Smooth muscle cell of the brain vasculature (primary cell): ENCODE measurements at regions not wholly inside any gene's neighbourhood (a gene's known extent, or its start where the extent isn't known, plus 50 kb on each side); places are given as distances from the start of the nearest gene placed in this dataset.

Source experiments
- DNase-seq: peaks from one replicate; pipeline ENCODE4 v3.0.0-alpha.2; 2012; ENCODE audit warnings: low read depth, low spot score

DNA sequence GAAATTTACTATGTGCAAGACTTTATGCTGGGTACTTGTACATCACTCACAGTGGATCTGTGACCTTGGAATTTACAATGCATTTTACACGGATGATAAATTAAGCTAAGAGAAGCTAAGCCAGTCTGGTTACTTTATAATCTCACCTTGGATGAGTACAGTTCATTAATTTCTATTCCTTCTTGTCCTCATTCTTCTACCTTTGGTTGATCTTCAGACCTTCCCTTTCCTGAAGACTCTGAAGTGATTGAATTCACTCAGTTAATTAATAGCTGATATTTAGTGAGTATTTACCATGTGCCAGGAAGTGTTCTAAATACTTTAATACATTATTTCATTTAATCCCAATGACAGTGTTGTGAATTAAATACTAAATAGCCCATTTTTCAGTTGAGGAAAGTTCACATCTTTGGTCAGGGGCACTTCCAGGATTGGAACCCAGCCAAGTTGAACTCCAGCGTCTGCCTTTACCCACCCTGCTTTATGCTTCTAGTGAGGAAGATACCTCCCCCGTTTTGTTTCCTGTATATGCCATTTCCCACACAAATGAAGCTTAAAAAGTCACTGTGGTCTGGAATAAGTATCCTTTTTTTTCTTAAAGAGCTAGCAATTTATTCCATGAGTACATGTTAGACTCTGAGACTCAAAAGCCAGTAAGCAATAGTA, 146.6 kb downstream of the TLR5 start:
- DNase-seq, result no peak

DNA sequence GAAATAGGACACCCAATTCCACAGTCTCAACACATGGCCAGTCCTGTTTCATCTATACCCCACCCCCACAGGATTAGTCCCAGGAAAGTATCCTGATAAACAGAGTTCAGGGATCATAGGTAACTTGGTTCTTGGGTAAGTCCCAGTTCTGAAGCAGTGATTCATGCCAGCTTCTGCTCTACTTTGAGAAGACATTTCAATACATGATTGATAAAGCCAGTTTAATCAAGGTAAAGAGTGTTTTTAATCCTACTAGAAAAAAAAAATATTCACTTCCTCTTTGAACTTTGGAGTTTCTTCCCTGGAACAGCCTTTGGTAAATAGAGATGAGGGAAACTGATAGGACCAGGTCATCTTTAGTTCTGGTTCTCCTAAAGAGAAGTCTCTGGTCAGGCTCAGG, 142.4 kb downstream of the TLR5 start:
- DNase-seq, result no peak

DNA sequence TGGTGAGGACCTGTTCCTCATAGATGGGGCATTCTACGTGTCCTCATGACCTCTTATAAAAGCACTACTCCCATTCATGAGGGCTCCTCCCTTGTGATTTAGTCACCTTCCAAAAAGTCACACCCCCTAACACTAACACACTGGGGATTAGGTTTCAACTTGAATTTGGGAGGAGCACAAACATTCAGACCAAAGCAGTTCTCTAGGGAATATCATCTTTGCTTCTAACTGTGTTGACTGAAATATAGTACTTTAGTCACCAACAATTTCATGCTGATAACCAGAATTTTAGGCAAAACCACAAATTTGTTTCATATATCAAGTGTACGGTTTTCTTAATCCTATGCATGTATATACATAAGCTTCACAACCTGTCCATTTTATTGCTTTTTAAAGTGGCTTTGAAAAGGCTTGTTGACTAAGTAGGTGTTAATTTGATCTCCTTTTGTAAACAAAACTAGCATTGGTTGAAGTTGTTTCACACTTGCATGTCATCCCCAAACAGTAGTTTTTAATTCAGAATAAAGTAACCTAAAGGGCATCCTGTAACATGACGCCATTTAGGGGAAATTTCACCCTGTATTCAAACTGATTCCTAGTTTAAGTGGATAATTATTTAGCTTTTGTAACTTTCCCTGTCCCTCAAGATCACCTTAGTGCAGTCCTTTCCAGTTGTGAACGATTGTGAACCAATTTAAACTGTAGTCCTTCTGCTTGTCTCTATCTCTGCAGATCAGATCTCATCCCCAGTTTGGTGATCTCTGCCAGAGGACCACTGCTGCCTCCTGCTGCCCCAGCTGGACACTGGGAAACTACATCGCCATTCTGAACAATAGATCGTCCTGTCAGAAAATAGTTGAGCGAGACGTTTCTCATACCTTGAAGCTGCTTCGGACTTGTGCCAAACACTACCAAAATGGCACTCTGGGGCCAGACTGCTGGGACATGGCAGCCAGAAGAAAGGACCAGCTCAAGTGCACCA, 141.1 kb downstream of the TLR5 start:
- no peak for DNase-seq

DNA sequence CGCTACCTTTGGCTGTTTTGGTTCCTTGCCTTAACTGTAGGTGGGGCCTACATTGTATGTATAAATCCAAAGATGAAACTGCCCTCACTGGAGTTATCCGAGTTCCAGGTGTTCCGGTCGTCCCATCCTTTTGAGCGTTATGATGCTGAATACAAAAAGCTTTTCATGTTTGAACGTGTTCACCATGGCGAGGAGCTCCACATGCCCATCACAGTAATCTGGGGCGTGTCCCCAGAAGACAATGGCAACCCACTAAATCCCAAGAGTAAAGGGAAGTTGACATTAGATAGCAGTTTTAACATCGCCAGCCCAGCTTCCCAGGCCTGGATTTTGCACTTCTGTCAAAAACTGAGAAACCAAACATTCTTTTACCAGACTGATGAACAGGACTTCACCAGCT, 139.5 kb downstream of the TLR5 start:
- DNase-seq, result no peak

DNA sequence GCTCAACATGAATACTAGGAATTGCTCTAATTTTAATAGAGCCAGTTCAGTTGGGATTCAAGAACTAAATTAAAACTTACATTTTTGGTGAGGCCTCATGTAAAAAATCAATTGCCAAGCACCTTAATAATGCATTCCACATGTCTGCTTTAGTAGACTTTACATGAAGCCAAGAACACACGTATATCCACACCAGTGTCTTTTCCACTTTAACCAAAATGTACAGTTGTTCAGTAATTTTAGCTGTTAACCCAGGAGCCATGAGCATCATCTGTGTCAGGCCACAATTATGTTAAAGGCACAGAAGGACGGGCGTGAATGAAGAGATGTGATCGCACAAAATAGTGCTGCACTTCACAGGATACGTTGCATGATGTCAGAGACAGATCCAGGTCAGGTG, 136.7 kb downstream of the TLR5 start:
- no peak for DNase-seq

DNA sequence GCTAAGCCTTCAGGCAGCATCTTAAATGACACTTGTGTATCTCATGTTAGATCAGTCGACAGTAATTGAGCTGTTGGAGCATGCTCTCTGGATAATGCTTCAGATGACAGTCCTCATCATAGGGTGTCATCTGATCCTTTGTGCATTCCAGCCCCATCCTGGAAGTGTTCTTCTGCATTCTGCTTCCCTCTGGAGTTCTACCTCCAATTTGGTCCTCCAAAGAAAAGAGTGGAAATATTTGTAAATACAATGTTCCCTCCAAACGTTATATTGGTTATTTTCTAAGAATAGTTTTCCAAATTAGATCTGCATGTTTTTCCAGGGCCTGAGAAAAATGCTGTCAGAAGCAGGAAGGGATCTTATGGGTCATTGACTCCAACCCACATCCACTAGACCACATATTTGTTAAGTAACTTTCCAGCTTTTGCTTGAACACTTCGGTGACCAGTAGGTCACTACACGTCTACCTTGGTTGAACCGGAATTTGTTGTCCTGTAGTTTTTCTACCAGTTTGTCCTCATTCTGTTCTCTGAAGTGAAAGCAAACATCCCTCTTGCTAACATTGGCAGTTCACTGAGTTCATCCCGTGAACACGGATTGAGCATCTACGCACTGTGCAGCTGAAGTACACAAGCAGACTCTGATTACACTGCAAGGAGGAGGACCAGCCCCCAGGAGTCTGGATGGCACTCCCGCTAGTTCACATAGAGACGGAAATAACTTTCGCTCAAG, 136.0 kb downstream of the TLR5 start:
- DNase-seq, result no peak

DNA sequence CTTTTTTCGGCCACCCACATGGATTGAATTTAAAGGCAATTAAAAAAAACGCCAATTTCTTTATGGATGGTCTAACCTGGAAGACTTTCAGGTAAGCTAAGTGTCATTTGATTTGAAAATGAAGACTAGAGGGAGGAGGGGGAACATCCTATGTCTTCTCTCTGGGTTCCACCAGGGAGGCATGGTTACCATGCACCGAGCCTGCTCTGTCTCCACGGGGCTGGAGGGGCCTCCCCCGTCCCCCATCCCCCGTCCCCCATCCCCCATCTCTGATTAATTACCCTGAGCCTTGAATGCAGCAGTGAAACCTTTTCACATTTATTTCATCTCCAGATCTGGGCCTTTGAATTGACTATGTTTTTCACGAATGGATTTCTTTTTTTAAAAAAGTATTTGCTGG, 135.1 kb downstream of the TLR5 start:
- DNase-seq, result no peak

DNA sequence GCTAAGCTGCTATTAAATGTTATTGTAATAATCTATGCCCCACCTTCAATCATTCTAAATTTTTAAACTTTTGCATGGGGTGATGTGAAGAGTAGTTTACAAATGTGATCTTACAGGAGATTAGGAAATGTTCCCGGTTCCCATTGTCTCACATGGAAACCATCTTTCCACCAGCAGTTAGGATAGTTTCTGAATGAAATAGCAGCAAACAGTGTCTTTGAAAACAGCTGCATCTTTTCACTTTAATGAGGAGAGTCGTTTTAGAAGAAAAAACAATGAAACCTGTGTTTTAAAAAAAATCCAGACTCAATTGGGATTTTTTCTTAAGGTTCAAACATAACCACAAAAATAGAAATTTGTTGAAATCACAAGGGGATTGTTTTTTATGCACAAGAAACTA, 134.2 kb downstream of the TLR5 start:
- DNase-seq, result no peak

DNA sequence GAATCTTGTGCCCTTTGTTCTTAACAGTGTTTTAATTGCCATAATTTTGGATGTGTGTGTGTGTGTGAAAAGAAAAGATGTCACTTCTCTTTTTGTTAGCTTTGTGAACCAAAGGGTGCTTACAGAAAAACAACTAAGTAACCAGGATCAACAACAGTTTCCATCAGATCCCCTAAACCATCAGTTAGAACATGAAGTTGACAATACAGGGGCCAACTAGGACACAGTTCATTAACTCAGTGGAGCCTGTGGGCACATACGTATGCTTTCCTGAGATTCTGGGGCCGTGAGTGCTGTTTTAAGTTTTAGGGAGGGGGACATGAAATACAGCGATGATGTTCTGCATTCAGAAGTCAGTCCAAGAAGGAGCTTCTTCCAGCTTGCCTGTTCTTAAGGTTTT, 133.6 kb downstream of the TLR5 start:
- no peak for DNase-seq

DNA sequence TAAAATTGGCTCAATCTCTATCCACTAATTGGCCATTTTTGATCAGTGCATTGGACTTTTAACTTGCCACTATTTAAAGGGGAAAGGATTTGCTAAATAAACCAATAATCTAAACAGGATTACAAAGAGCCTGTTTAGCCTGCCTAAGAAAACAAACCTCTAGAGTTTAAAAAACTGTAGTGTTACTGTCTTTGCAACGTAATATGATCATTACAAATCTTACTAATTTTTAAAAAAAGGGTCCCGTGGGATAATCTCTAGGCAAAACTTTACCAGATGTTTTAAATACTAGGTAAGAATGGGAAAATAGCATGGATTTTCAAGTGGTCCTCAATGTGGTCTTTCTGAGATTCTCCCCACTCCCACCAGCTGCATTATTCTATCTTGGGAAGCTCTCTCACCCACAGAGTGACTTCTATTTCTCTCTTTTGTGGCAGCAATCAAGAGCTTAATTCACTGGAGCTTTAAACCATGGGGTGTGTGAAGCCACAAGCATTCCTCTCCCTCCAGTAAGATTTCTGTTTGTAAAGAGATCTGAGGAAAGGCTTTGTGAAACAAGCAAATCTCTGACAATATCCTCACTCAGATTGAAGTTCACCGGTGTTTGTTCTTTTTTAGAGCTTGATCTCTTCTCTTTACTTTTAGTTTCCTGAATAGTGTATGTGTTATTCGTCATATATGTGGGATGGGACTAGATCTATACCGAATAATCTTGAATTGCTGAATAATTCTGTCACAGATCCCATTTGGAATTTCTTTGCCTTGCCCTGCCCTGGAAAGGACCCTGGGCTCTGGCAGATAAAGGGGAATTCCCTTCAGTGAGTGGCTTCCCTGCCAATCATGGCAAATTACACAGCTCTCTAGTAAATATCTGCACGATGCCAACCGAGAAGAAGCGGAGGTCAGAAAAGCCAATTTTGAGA, 132.2 kb downstream of the TLR5 start:
- DNase-seq, result no peak

DNA sequence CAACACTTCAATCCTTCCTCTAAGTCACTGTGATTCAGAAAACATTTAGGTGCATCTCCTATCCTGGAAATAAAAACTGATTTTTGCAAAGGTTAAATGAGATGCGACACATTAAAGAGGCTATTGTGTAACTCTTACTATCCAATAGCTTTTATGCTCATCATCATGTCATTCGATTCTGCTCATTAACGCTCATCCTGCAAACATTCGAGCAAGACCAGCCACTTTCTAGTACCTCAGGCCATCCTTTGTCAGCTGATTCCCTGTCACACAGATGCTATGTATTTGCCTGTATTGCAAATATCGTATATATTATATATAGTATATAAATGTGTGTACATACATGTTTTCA, 131.6 kb downstream of the TLR5 start:
- no peak for DNase-seq

DNA sequence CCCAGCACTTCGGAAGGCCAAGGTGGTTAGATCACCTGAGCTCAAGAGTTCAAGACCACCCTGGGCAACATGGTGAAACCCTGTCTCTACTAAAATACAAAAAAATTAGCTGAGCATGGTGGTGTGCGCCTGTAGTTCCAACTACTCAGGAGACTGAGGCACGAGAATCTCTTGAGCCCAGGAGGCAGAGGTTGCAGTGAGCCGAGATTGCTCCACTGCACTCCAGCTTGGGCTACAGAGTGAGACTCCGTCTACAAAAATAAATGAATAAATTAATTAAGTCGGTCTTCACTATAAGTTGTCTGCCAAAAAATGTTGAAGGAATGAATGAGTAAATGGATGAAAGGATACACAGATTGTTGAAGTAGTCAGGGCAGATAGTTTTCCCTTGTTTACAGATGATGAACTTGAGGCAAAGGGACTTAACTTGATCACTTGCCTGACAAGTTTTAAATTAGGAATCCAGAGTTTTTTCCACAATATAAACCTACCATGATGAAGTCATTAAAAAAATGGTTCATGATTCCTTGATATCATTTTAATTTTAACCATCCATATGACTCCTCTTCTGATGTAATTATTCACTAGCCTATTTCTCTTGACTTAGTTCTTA, 130.8 kb downstream of the TLR5 start:
- DNase-seq, result no peak

DNA sequence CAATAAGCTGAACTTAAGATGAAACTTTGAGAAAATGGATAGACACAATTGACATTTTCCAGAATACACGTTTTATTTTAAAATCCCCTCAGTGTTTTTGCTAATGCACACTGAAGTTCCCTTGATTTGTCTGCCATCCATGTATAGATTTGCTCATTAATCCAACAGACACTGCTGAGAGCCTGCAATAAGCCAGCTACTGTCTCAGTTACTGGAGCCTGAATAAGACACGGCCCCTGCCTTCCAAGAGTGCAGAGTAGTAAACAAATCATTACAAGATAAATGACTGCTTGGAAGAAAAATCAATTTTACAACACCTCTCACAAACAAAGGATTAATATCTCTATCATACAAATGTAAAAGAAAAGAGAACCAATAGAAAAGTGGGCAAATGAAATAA, 130.1 kb downstream of the TLR5 start:
- no peak for DNase-seq

DNA sequence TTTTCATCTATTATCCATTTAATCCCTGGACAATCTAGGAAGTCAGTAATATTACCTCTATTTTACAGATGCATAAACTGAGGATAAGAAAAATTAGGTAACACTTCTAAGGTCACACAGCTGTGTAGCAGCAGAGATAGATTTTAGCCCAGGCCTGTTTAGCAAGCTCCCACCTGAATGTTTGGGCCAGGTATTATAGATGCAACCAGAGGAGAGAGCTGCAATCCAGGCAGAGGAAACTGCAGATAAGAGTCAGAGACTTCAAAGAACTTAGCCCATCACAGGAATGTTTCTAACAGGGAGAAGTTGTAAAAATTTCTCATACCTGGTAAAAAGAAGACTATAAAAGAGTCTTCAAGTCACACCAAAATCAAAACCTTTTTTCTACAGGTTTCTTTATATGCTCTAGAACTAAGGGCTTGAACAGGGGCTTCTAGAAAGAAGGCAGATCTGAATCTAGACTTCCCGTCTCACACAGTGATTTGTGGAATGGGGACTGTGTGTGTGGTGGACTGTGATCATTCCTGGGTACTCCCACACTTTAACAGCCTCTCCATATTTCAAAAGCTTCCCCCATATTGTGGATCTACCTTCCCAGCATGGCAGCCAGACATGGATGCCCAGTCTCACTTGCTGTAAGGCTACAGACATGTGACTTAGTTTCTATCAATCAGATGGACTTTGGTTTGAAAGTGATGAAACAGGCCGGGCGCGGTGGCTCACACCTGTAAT, 128.7 kb downstream of the TLR5 start:
- no peak for DNase-seq

DNA sequence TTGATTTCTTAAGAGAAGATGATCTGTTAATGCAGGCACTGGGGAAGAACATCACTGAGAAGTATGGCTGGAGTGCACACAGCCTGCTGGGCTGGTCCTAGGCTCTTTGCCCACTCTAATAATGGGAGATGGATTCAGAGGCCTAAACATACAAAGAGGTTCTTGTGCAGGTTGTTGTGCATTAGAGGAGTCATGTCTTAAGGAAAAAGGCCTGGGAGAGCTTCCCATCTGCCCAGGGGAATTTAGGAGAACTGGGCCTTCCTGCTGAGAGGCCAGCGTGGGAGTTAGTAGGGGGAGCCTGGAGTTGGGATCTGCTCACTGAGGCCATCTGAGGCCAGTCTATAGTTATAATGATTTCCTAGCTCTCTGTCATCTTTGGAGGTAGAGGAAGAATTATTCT, 126.7 kb downstream of the TLR5 start:
- no peak for DNase-seq

DNA sequence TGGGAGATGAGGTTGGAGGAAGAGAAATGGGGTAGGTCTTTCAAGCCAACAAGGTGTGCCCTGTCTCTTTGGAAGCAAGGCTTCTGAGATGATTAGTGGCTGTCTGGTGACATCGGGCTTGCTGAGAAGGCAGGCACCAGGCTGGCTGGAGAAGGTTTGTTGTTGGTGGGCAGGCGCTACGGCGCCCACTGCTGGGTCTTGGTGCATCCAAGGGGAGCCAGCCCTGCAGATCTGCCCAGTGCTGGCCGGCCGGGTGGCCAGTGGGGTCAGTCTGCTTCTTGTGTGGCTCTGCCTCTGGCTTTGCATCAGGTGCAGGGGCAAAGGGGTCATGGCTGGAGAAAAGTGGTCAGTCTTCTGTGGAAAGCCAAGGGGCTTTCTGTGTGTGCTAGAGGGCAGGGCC, 126.2 kb downstream of the TLR5 start:
- no peak for DNase-seq

DNA sequence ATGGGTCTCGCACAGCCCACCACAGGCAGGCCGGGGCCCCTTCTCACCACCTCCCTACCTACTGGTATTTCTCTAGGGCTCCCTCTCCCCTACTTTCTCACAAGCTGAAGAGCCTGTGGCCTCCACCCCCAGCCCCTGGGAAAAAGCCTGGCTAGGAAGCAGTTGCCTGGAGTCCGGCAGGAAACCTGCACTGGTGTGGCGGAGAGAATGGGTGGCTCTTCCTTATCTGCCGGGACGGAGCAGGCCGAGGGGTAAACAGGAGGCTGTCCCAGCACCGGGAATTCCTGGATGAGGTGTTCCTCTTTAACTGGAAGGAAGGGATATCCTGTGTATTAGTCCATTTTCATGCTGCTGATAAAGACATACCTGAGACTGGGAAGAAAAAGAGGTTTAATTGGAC, 125.8 kb downstream of the TLR5 start:
- no peak for DNase-seq

DNA sequence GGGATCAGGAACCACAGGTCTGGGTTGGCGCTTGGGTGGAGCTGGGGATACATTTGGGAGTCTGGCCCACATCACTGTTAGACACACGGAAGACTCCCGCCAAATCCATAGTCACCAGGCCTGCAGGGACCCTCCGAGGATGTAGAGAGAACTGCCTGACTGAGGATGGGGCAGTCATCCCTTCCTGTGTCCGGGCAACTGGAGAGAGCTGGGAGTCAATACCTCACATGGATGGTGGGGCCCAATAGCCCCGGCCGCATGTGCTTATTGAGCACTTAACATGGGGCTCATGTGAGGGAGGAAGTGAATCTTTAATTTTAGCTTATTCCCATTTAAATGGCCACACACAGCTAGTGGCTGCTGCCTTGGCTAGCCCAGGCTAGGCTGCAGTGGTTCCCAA, 124.5 kb downstream of the TLR5 start:
- no peak for DNase-seq

DNA sequence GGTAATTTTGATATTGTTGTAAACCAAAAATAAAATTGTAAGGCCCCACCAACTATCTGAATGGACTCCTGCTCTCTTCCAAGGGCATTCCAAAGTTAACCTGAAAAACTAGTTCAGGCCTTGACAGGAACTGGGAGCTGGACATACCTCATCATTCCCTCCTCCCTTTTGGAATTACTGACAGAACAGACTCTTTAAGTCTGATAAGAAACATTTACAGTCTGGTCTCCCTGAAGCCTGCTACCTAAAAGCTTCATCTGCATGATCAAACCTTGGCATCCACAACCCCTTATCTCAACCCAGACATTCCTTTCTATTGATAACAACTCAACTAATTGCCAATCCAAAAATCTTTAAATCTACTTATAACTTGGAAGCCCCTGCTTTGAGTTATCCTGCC, 123.8 kb downstream of the TLR5 start:
- DNase-seq, result no peak

DNA sequence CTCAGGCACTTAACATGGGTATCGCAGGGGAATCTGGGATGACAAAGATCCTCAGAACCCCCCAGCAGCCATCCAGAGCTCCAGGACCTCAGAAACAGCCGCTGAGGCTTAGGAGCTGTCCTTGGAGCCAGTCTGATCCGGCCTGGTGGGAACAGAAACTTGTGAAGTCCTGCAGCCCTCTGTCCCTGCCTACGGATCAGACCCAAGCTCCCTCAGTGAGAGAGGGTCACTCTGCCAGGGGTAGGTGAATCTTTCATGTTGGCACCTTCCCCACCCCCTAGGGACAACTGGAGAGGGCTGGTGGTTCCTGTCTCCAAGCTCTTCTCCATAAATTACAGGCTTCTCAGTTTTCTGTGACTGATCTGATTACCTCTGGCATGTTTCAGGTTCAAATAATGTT, 122.3 kb downstream of the TLR5 start:
- no peak for DNase-seq
